Activated CD8-positive, alpha-beta T cell treated with anti-CD3 and anti-CD28 coated beads for 36 hours (primary cell): ENCODE measurements at regions not wholly inside any gene's neighbourhood (a gene's known extent, or its start where the extent isn't known, plus 50 kb on each side); places are given as distances from the start of the nearest gene placed in this dataset.

Experiments
- ATAC-seq: fragments of 200-7000 bp; cut with Tn5 transposase; one replicate; pipeline ENCODE4 v1.10.0; 2021; ENCODE audit warnings: mild to moderate bottlenecking, moderate library complexity
- CTCF ChIA-PET: fragments of 350-600 bp; sonication (Branson Sonifier 250); formaldehyde crosslinking; loops from one replicate; lab custom pipeline; 2021; ENCODE audit warnings: antibody characterized with exemption; lab: Charles Lee
- POLR2A ChIA-PET: fragments of 350-600 bp; sonication (Branson Sonifier 250); formaldehyde crosslinking; loops from one replicate; lab custom pipeline; 2021; ENCODE audit warnings: antibody characterized with exemption; lab: Charles Lee
- DNase-seq: peaks from one replicate; pipeline ENCODE4 v3.0.0-alpha.2; 2020
- H3K27ac Mint-ChIP-seq: one replicate; pipeline ENCODE4 v1.8.0; 2021; ENCODE audit warnings: mild to moderate bottlenecking, mixed read lengths
- H3K27me3 Mint-ChIP-seq: one replicate; pipeline ENCODE4 v1.8.0; 2021; ENCODE audit warnings: mixed read lengths
- H3K36me3 Mint-ChIP-seq: one replicate; pipeline ENCODE4 v1.8.0; 2021; ENCODE audit warnings: low read depth, mixed read lengths
- H3K4me1 Mint-ChIP-seq: one replicate; pipeline ENCODE4 v1.8.0; 2021; ENCODE audit warnings: low read depth, mixed read lengths
- H3K4me3 Mint-ChIP-seq: one replicate; pipeline ENCODE4 v1.8.0; 2021; ENCODE audit warnings: mild to moderate bottlenecking, moderate library complexity, mixed read lengths
- H3K9me3 Mint-ChIP-seq: one replicate; pipeline ENCODE4 v1.8.0; 2021; ENCODE audit warnings: mixed read lengths
- CTCF ChIP-seq: fragments of 200-600 bp; IDR thresholded peaks from one replicate; pipeline ENCODE4 v1.8.0; 2022; ENCODE audit warnings: antibody characterized with exemption, mild to moderate bottlenecking
- intact Hi-C: fragments of 100-400 bp; cut with micrococcal nuclease; formaldehyde crosslinking; loops from one replicate; pipeline ENCODE4 v1.10.0; 2022

GRCh38 chr2:41355794-41356193, 692.0 kb upstream of the PKDCC start:
- ATAC-seq (no peak), DNase-seq (no peak)
- Mint-ChIP-seq H3K4me1 (no peaks in the 10 kb centered on the region), H3K4me3 (no peak overlapping the region), H3K27ac (no peak overlapping the region), H3K9me3 (no peaks in the 10 kb centered on the region), H3K36me3 (no peaks in the 10 kb centered on the region), H3K27me3 (peaks cover 4% of the 10 kb centered on the region)
- TF ChIP-seq CTCF, result no peak
- intact Hi-C loops, result no loop called here
- POLR2A ChIA-PET, result no interaction called here
- CTCF ChIA-PET, result no interaction called here

GRCh38 chr2:41364842-41365241, 683.0 kb upstream of the PKDCC start:
- Mint-ChIP-seq H3K36me3 (no peaks in the 10 kb centered on the region), H3K4me3 (no peak overlapping the region), H3K9me3 (peaks cover 11% of the 10 kb centered on the region), H3K4me1 (no peaks in the 10 kb centered on the region), H3K27me3 (no peaks in the 10 kb centered on the region), H3K27ac (no peak overlapping the region)
- ChIA-PET CTCF (no interaction called here), POLR2A (no interaction called here)
- intact Hi-C loops, result no loop called here
- DNase-seq, result no peak
- TF ChIP-seq CTCF, result no peak
- no peak for ATAC-seq

- H3K36me3 Mint-ChIP-seq, result no peaks in the 10 kb centered on the region
- intact Hi-C loops, result no loop called here
- H3K27me3 Mint-ChIP-seq, result no peaks in the 10 kb centered on the region
- POLR2A ChIA-PET, result no interaction called here
- no peak for TF ChIP-seq CTCF
- CTCF ChIA-PET, result no interaction called here
- no peaks in the 10 kb centered on the region for H3K4me1 Mint-ChIP-seq
- no peak overlapping the region for H3K4me3 Mint-ChIP-seq
- ATAC-seq, result no peak
- no peak overlapping the region for H3K27ac Mint-ChIP-seq
- DNase-seq, result no peak
- H3K9me3 Mint-ChIP-seq, result peaks cover 3% of the 10 kb centered on the region
Observed at GRCh38 chr2:41375901-41376300, 671.9 kb upstream of the PKDCC start.

GRCh38 chr2:41377837-41378236, 670.0 kb upstream of the PKDCC start:
- H3K27me3 Mint-ChIP-seq, result no peaks in the 10 kb centered on the region
- intact Hi-C loops, result no loop called here
- no peaks in the 10 kb centered on the region for H3K4me1 Mint-ChIP-seq
- ATAC-seq, result no peak
- no peak for DNase-seq
- TF ChIP-seq CTCF, result no peak
- no peaks in the 10 kb centered on the region for H3K36me3 Mint-ChIP-seq
- H3K27ac Mint-ChIP-seq, result no peak overlapping the region
- ChIA-PET POLR2A (no interaction called here), CTCF (no interaction called here)
- no peak overlapping the region for H3K4me3 Mint-ChIP-seq
- H3K9me3 Mint-ChIP-seq, result no peaks in the 10 kb centered on the region

- no peaks in the 10 kb centered on the region for H3K9me3 Mint-ChIP-seq
- CTCF ChIA-PET, result no interaction called here
- H3K27me3 Mint-ChIP-seq, result no peaks in the 10 kb centered on the region
- TF ChIP-seq CTCF, result no peak
- DNase-seq, result no peak
- H3K4me1 Mint-ChIP-seq, result no peaks in the 10 kb centered on the region
- no peak overlapping the region for H3K4me3 Mint-ChIP-seq
- ATAC-seq, result no peak
- intact Hi-C loops, result no loop called here
- H3K36me3 Mint-ChIP-seq, result no peaks in the 10 kb centered on the region
- H3K27ac Mint-ChIP-seq, result no peak overlapping the region
- POLR2A ChIA-PET, result no interaction called here
Observed at GRCh38 chr2:41378420-41378819, 669.4 kb upstream of the PKDCC start.
